ENCODE measurements at regions not wholly inside any gene's neighbourhood (a gene's known extent, or its start where the extent isn't known, plus 50 kb on each side); places are given as distances from the start of the nearest gene placed in this dataset.
"Not testable (repeated sequence)": the region's sequence is repeated elsewhere in the genome, so short reads cannot be mapped to it uniquely, and the experiment has no call there.

GRCh38 chr2:173734797-173735196 is 230.4 kb downstream of the SP3 start:
- 86% methylated on average over 4 of the region's 4 CpGs for WGBS
- H3K4me1 ChIP-seq (replicated peaks), result no peaks in the 10 kb centered on the region
- H3K27me3 ChIP-seq (replicated peaks; ENCODE audit: insufficient read depth), result no peaks in the 10 kb centered on the region
- DNase-seq (ENCODE audit: low spot score), result no peak
- intact Hi-C loops (cut with DNase I), result no loop called here
- no peaks in the 10 kb centered on the region for H3K36me3 ChIP-seq
- no peak overlapping the region for H3K27ac ChIP-seq
- no peak overlapping the region for H3K4me3 ChIP-seq
- TF ChIP-seq POLR2AphosphoS5 (IDR thresholded peaks at IDR 0.05) (no peak), POLR2A (IDR thresholded peaks at IDR 0.05) (no peak)
- no peaks in the 10 kb centered on the region for H3K9me3 ChIP-seq

DNA sequence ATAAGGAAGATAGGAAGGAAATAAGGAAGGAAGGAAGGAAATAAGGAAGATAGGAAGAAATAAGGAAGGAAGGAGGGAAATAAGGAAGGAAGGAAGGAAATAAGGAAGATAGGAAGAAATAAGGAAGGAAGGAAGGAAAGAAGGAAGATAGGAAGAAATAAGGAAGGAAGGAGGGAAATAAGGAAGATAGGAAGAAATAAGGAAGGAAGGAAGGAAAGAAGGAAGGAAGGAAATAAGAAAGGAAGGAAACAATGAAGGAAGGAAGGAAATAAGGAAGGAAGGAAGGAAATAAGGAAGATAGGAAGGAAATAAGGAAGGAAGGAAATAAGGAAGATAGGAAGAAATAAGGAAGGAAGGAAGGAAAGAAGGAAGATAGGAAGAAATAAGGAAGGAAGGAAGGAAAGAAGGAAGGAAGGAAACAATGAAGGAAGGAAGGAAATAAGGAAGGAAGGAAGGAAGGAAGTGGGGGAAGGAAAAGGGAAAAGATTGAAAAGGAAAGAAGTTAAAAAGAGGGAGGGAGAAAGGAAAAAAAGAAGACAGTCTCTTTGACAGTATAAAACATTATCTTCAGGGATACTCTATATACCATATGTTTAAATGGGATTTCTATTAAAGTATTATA is 227.1 kb downstream of the SP3 start:
- H3K27me3 ChIP-seq (replicated peaks; ENCODE audit: insufficient read depth); H3K27ac ChIP-seq; H3K9me3 ChIP-seq; DNase-seq (ENCODE audit: low spot score); H3K4me3 ChIP-seq; intact Hi-C loops (cut with DNase I); H3K4me1 ChIP-seq (replicated peaks); H3K36me3 ChIP-seq: not testable (repeated sequence)

- no peaks in the 10 kb centered on the region for H3K27me3 ChIP-seq (replicated peaks; ENCODE audit: insufficient read depth)
- no peak for DNase-seq (ENCODE audit: low spot score)
- WGBS, result 54% methylated on average over 5 of the region's 5 CpGs
- no peak overlapping the region for H3K27ac ChIP-seq
- TF ChIP-seq POLR2A (IDR thresholded peaks at IDR 0.05) (no peak), CTCF (IDR thresholded peaks at IDR 0.05) (no peak), POLR2AphosphoS5 (IDR thresholded peaks at IDR 0.05) (no peak)
- no peaks in the 10 kb centered on the region for H3K4me1 ChIP-seq (replicated peaks)
- intact Hi-C loops (cut with DNase I), result no loop called here
- no peaks in the 10 kb centered on the region for H3K36me3 ChIP-seq
- H3K4me3 ChIP-seq, result no peak overlapping the region
- H3K9me3 ChIP-seq, result no peaks in the 10 kb centered on the region
Observed at GRCh38 chr2:173739006-173739405, 226.2 kb downstream of the SP3 start.

DNA sequence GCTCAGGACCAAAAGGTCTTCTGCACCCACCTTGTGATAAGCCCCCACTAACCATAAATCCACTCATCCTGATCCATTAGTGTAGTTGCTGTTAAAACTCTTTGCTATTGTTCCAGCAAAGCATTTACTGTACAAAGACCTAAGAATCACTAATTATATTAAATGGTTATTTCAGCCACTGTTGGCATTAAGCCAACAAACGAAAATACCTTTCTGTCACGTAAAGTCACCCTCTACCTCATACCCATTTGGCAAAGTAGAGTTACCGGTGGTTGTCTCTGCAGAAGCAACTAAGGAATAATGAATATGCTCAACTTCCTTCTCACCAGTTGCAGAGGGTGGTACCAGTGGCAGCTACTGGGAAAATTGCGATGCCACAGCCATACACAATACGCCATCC is 224.5 kb downstream of the SP3 start:
- intact Hi-C loops (cut with DNase I), result no loop called here

GRCh38 chr2:173741759-173742158 is 223.4 kb downstream of the SP3 start:
- intact Hi-C loops (cut with DNase I), result no loop called here
- Histone ChIP-seq H3K9me3 (no peaks in the 10 kb centered on the region), H3K27me3 (replicated peaks; ENCODE audit: insufficient read depth) (no peaks in the 10 kb centered on the region), H3K4me1 (replicated peaks) (no peaks in the 10 kb centered on the region), H3K27ac (no peak overlapping the region), H3K4me3 (no peak overlapping the region), H3K36me3 (no peaks in the 10 kb centered on the region)
- TF ChIP-seq POLR2A (IDR thresholded peaks at IDR 0.05) (no peak), POLR2AphosphoS5 (IDR thresholded peaks at IDR 0.05) (no peak), CTCF (IDR thresholded peaks at IDR 0.05) (no peak)
- DNase-seq (ENCODE audit: low spot score), result no peak
- WGBS, result 98% methylated on average over 2 of the region's 2 CpGs

More for the DNA sequence above, 224.5 kb downstream of the SP3 start:
- TF ChIP-seq POLR2A (IDR thresholded peaks at IDR 0.05) (no peak), POLR2AphosphoS5 (IDR thresholded peaks at IDR 0.05) (no peak), CTCF (IDR thresholded peaks at IDR 0.05) (no peak)
- no peak for DNase-seq (ENCODE audit: low spot score)
- Histone ChIP-seq H3K27me3 (replicated peaks; ENCODE audit: insufficient read depth) (no peaks in the 10 kb centered on the region), H3K36me3 (no peaks in the 10 kb centered on the region), H3K4me1 (replicated peaks) (no peaks in the 10 kb centered on the region), H3K9me3 (no peaks in the 10 kb centered on the region), H3K27ac (no peak overlapping the region), H3K4me3 (no peak overlapping the region)
- 77% methylated on average over 5 of the region's 5 CpGs for WGBS

GRCh38 chr2:173747035-173747434 is 218.1 kb downstream of the SP3 start:
- Histone ChIP-seq H3K27ac (no peak overlapping the region), H3K4me3 (no peak overlapping the region), H3K4me1 (replicated peaks) (no peaks in the 10 kb centered on the region), H3K36me3 (no peaks in the 10 kb centered on the region), H3K27me3 (replicated peaks; ENCODE audit: insufficient read depth) (no peaks in the 10 kb centered on the region), H3K9me3 (no peaks in the 10 kb centered on the region)
- no peak for TF ChIP-seq POLR2A (IDR thresholded peaks at IDR 0.05)
- no peak for TF ChIP-seq POLR2AphosphoS5 (IDR thresholded peaks at IDR 0.05)
- no peak for TF ChIP-seq CTCF (IDR thresholded peaks at IDR 0.05)
- 89% methylated on average over 6 of the region's 6 CpGs for WGBS
- no peak for DNase-seq (ENCODE audit: low spot score)
- intact Hi-C loops (cut with DNase I), result no loop called here

All from prostate gland (tissue), 2 donors.